Ovary (tissue), 7 donors: ENCODE measurements at regions not wholly inside any gene's neighbourhood (a gene's known extent, or its start where the extent isn't known, plus 50 kb on each side); places are given as distances from the start of the nearest gene placed in this dataset.

Source experiments
- DNase-seq, 5 donors: peaks; one replicate each; pipeline ENCODE4 v3.0.0-alpha.2; 2019 to 2020
- H3K27ac ChIP-seq, 2 donors: fragments of 200-600 bp; one replicate each; pipeline versions ENCODE4 v1.5.1 to v1.8.0; 2019 to 2022
- H3K27me3 ChIP-seq: fragments of 200-600 bp; one replicate; pipeline ENCODE4 v1.8.0; 2022
- H3K36me3 ChIP-seq: fragments of 200-600 bp; sonication (generic); one replicate; pipeline ENCODE4 v1.5.1; 2019
- H3K4me1 ChIP-seq: one replicate; pipeline ENCODE4 v1.8.1; 2013; ENCODE audit warnings: mild to moderate bottlenecking, moderate library complexity; ENCODE audit not compliant: insufficient read depth
- H3K4me3 ChIP-seq: fragments of 200-600 bp; sonication (generic); one replicate; pipeline ENCODE4 v1.5.1; 2017
- H3K9me3 ChIP-seq, 2 donors: fragments of 200-600 bp in 1 of 2; sonication (generic) in 1 of 2; one replicate each; pipeline versions ENCODE4 v1.5.1 to v1.8.1; 2013 to 2019; ENCODE audit warnings: mild to moderate bottlenecking in 1 of 2, moderate library complexity in 1 of 2
- CTCF ChIP-seq, 3 donors: fragments of 450-650 bp in 2 of 3; fragments of 200-600 bp in 1 of 3; IDR thresholded peaks; one replicate each; pipeline versions ENCODE4 v1.5.1 to v1.8.0; 2016 to 2022; ENCODE audit warnings: antibody characterized with exemption in 3 of 3, mild to moderate bottlenecking in 1 of 3
- EP300 ChIP-seq: sonication (generic); formaldehyde crosslinking; IDR thresholded peaks from one replicate; pipeline ENCODE4 v1.6.1; 2017; ENCODE audit warnings: antibody characterized with exemption
- POLR2A ChIP-seq: fragments of 450-650 bp; IDR thresholded peaks from one replicate; pipeline ENCODE4 v1.6.1; 2017; ENCODE audit warnings: antibody characterized with exemption, mild to moderate bottlenecking, moderate library complexity
- WGBS, 3 donors: extraction: QIAGEN DNeasy Blood & Tissue Kit in 1 of 3; methylation state at CpG; one replicate each; pipeline versions ENCODE4 v1.1.5 to v1.1.7; 2013 to 2017; 5-methylcytosine and 5-hydroxymethylcytosine counted together
- intact Hi-C, 4 donors: fragments of 100-400 bp; cut with DNase I; formaldehyde crosslinking; loops; one replicate each; pipeline versions ENCODE4 v1.11.0 to v1.15.1; 2022 to 2023
- donor health status: DM: no; HTN: no; CAD: no; lungs with moderate emphysema.
- donor health status: DM: no; HTN: no; CAD: no.
- donor health status: Bipolar disorder and iron deficiency.
- donor health status: DM: no; HTN: no; CAD: no.
- donor health status: DM: yes; HTN: yes; CAD: no.

- DNase-seq: no peak
- Histone ChIP-seq H3K9me3 (no peaks in the 10 kb centered on the region), H3K27ac (no peak overlapping the region), H3K4me1 (no peaks in the 10 kb centered on the region), H3K36me3 (no peaks in the 10 kb centered on the region), H3K27me3 (no peaks in the 10 kb centered on the region), H3K4me3 (no peak overlapping the region)
- intact Hi-C loops: no loop called here
- no peak for TF ChIP-seq CTCF (IDR thresholded peaks at IDR 0.05)
- TF ChIP-seq POLR2A: no peak
- no peak for TF ChIP-seq EP300
- WGBS, 3 donors: 86 to 93% (median 90%) methylated on average over 5 of the region's 5 CpGs
These were observed 345.5 kb upstream of the PRICKLE1 start for GRCh38 chr12:42935090-42935489.

- no peaks in the 10 kb centered on the region for H3K36me3 ChIP-seq
- TF ChIP-seq EP300: no peak
- TF ChIP-seq POLR2A: no peak
- no peak for TF ChIP-seq CTCF (IDR thresholded peaks at IDR 0.05)
- intact Hi-C loops: no loop called here
- no peak overlapping the region for H3K4me3 ChIP-seq
- H3K27me3 ChIP-seq: no peaks in the 10 kb centered on the region
- H3K9me3 ChIP-seq: no peaks in the 10 kb centered on the region
- WGBS, 3 donors: 62 to 74% (median 69%) methylated on average over 6 of the region's 6 CpGs
- no peaks in the 10 kb centered on the region for H3K4me1 ChIP-seq
- H3K27ac ChIP-seq: no peak overlapping the region
- DNase-seq: no peak
These were observed 344.0 kb upstream of the PRICKLE1 start for GRCh38 chr12:42933461-42934081.

- no peaks in the 10 kb centered on the region for H3K9me3 ChIP-seq
- H3K36me3 ChIP-seq: no peaks in the 10 kb centered on the region
- no peaks in the 10 kb centered on the region for H3K27me3 ChIP-seq
- no peaks in the 10 kb centered on the region for H3K4me1 ChIP-seq
- intact Hi-C loops: no loop called here
- no peak for DNase-seq
- no peak overlapping the region for H3K27ac ChIP-seq
- H3K4me3 ChIP-seq: no peak overlapping the region
- WGBS, 3 donors: 61 to 70% (median 62%) methylated on average over 5 of the region's 5 CpGs
- TF ChIP-seq POLR2A (no peak), EP300 (no peak), CTCF (IDR thresholded peaks at IDR 0.05) (no peak)
These were observed 343.4 kb upstream of the PRICKLE1 start for GRCh38 chr12:42932936-42933335.

- no peaks in the 10 kb centered on the region for H3K4me1 ChIP-seq
- no peak overlapping the region for H3K4me3 ChIP-seq
- DNase-seq: no peak
- TF ChIP-seq EP300 (no peak), CTCF (IDR thresholded peaks at IDR 0.05) (no peak), POLR2A (no peak)
- no peaks in the 10 kb centered on the region for H3K36me3 ChIP-seq
- H3K27me3 ChIP-seq: no peaks in the 10 kb centered on the region
- intact Hi-C loops: no loop called here
- H3K9me3 ChIP-seq: no peaks in the 10 kb centered on the region
- no peak overlapping the region for H3K27ac ChIP-seq
These were observed 336.7 kb upstream of the PRICKLE1 start for GRCh38 chr12:42926232-42926631.
